DMS114 treated with DMSO at 0.1 percent for 48 hours (cell line): ENCODE measurements at regions not wholly inside any gene's neighbourhood (a gene's known extent, or its start where the extent isn't known, plus 50 kb on each side); places are given as distances from the start of the nearest gene placed in this dataset.

ENCODE experiments used
- DNase-seq: peaks from one replicate; lab custom pipeline; 2025; ENCODE audit not compliant: unreplicated experiment; lab: John Stamatoyannopoulos, UW

GRCh38 chr13:40377783-40378182 lies 288.7 kb downstream of the FOXO1 start:
- no peak for DNase-seq

- DNase-seq: no peak
These were observed 287.2 kb downstream of the FOXO1 start for GRCh38 chr13:40379196-40379595.

- DNase-seq: no peak
These were observed 286.5 kb downstream of the FOXO1 start for GRCh38 chr13:40379794-40380578.

- DNase-seq: no peak
These were observed 284.3 kb downstream of the FOXO1 start for GRCh38 chr13:40381935-40382764.

DNA sequence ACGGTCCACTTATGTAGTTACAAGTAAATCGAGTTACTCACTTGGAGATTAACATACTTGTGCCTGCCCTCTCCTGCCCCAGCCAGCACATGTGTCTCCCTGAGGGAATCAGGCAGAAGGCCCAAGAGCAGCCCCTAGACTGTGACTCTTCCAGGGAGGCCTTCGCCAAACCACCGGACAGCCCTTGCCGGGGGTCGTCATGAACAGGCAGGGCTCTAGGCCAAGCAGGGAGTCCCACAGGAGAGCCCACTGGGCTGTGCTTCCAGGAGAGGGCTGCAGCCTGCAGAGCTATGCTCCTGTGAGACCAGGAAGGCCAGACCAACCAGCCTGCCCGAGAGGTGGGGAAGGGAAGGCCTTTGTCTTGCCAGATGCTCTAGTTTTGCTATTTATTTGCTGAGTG lies 283.3 kb downstream of the FOXO1 start:
- no peak for DNase-seq

DNA sequence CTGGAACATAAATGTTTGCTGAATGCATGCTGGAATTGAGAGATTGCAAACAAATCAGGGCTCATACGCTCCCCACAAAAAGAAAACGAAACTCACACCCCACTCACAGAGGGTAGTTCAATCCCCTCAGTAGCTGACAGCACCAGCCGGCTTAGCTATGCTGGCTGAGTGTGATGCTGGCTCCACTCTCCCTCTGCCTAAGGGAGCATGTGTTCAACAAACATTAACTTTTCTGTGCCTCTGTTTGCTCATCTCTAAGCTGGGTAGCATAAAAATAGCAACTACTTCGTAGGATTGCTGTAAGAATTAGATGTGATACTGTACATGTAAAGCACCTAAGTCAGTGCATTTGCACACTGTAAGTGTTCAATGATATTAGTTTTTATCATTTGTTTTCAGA lies 282.6 kb downstream of the FOXO1 start:
- no peak for DNase-seq

DNA sequence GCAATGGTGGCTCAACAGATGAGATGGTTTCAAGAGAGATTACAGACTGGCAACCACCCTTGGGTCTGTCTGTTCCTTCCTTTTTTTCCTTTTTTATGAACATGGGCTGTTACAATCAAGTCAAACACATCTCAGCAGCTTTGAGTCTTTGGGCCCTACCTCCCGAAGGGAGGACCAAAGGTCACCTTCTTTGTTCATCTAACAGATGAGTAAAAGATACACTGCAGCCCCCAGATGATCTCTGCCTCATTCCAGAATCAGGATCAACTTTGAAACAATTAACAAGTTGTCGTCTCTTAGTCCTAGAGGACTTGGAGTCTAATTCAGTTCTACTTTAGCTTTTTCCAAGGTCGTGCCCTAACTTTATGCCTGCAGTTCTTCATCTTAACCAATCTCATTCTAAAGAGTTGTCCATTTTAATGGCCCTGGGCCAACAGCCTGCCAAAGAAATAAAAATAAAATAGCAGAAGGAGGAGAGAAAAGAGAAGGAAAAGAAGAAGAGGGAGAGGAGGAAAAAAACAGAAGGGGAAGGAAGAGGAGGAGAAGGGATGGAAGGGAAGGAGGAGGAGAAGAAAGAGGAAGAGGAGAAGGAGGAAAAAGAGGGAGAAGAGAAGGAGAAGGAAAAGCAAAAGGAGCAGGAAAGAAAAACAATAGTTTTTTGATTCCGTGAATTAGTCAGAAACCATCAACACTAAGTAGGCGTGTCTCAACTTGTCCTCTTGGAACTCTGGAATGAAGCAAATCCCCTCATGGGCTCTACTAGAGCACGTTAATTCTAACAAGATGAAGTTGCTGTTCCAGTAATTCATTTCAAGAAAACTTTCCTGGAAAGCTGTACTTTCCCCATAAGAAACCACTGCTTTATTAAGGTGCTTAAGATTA lies 281.2 kb downstream of the FOXO1 start:
- no peak for DNase-seq

DNA sequence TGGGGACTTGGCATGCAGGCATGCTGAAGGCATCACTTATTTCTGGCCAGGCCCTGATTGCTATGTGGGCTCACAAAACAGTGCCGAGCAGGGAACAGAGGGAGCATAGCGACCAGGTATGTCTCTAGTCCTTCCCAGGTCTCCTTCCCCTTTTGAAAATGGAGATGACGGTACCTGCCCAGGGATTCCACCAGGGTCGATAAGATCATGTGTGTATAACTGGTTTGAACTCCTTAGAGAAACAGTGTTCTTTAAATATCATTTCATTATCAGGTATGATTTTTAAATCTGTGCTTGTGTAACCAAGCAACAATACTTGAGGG lies 280.6 kb downstream of the FOXO1 start:
- no peak for DNase-seq

- DNase-seq: no peak
These were observed 279.9 kb downstream of the FOXO1 start for GRCh38 chr13:40386586-40386985.

DNA sequence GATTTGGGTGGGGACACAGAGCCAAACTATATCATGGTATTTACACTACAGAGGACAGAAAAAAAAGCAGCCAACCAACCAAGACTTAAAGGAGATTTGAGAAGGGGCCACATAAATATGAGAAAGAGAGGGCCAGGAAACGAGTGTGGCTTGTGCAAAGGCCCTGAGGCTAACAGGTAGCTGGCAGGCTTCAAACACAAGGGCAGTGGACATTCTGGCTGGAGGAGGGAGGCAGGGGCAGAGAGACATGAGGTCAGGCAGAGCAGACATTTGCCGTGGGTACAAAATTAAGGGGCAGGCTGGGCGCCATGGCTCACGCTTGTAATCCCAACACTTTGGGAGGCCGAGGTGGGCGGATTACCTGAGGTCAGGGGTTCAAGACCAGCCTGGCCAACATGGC lies 278.7 kb downstream of the FOXO1 start:
- DNase-seq: no peak

DNA sequence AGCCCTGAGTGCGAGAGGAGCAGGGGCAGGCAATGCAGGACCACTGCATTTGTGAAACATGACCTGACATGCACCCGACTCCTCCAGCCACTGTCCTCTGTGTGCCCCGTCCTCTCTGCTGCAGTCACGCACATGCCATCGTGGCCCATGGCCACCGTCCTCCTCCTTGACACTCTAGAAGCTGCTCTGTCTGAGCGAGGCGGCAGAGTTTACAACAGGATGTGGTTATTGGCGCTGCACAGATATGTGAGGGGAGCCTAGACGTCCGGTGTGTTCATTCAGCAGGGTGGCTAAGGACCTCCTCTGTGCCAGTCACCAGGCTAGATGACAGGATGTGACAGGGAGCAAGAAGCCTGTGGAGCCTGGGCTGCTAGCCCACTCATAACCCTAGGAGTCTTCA lies 277.8 kb downstream of the FOXO1 start:
- DNase-seq: no peak

DNA sequence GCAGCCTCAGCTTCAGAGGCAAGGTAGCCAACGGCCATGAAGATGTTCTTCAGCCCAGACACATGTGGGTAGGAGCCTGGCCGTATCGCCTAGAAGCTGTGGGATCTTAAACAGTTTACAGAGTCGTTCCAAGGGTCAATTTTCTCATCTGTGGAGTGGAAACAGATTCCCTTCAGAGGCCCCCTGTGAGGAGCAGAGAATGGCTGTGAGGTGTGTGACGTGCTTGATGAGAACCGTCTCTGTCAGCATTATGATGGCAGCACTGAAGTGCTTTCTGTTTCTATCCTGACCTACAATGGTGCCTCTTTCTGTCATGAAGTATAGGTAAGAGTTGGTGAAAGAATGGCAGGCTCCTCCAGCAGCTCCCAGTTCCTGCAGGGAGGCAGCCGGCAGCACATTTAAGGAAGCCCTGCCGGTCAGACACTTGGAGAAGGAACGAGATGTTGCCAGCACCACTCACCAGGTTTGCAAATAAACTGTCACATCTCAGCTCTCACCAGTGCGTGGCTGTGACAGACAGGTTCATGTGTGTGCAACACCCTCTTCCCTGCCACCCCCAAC lies 277.3 kb downstream of the FOXO1 start:
- DNase-seq: no peak

DNA sequence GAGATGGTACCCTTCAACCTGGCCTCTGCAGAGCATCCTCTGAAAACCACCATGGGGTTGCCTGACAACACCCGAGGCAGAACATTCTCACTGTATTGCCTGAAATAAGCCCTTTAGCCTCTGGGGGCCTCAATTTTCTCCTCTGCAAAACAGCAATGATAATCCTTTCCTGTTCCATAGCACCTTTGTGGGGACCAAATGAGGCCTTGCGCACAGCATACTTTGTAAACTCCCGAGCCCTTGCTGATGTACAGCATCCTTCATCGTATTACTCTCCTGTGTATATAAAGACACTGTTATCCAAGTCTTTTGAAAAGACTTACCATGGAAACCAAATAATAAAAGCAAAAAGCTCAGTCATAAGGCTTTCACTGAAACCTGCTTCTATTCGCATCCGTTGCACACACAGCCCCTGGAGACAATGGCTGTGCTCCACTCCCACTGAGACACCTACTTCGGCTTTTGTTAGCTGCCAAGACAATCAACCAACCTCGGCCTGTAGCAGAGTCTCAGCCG lies 276.0 kb downstream of the FOXO1 start:
- no peak for DNase-seq

- no peak for DNase-seq
These were observed 274.7 kb downstream of the FOXO1 start for GRCh38 chr13:40391788-40392187.

DNA sequence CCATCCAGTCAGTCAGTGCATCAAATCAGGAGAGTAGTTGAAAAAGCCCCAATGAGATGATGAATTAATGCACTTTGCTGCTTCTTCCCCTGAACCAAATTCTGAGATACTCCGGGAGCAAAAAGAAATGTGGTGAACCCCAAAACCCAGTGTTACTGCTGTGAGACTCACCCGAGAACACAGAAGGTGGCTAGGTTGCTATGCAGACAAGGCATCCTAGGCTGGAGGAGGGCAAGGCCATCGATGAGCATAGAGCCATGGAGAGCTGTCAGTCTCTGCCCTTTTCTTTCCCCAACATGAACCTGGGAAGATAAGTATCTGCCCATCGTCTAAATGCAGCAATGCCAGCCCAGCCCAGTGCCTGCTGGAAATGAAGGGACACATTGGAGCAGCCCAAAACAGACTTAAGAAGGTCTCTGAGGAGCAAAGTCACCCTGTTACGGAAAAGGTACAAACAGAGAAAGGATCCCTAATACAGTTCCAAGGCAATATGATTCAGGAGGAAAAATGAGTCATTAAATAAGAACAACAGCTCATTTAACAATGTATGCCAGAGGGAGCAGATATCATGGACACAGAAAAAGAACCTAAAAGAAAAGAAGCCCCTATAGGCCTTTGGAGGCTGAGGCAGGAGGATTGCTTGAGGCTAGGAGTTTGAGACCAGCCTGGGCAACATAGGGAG lies 272.0 kb downstream of the FOXO1 start:
- no peak for DNase-seq

DNA sequence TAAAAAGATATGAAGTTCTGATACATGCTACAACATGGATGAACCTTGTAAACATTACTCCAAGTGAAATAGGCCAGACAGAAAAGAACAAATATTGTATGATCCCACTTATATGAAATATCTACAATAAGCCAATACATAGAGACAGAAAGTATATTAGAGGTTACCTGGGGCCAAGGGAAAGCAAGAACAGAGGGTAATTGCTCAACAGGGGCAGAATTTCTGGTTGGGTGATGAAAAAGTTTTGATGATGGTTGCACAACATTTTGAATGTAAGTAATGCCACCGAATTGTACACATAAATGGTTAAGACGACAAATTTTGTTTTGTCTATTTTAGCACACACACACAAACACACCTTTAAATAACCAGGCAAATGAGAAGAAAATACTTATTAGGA lies 268.4 kb downstream of the FOXO1 start:
- DNase-seq: no peak

- DNase-seq: no peak
These were observed 266.7 kb downstream of the FOXO1 start for GRCh38 chr13:40399756-40400155.

GRCh38 chr13:40401911-40402776 lies 264.3 kb downstream of the FOXO1 start:
- no peak for DNase-seq

DNA sequence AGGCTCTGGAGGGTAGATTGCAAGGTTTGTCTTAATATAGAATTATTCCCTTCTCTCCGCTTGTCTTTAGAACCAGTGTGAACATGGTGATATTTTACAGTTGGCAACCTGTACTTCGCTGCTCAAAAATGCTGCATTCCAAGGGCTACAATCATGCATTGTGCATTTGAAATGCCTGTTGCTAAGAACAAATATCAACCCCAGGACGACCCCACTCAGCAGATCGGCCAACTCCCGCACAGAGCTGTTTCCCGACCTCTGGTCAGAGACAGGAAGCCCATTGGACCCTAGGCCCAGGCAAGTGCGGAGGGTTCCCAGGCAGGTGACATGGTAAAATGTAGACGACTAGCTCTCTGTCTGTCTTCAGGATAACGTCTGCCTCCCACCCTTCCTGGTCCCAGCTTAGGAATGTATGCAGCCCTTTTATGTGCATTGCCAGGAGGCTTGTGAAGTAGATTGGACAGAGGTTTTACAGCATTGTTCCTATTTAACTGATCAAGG lies 263.5 kb downstream of the FOXO1 start:
- DNase-seq: no peak
